ENCODE measurements at regions not wholly inside any gene's neighbourhood (a gene's known extent, or its start where the extent isn't known, plus 50 kb on each side); places are given as distances from the start of the nearest gene placed in this dataset.

GRCh38 chr2:12335131-12335530 lies 381.6 kb upstream of the TRIB2 start:
- TF ChIP-seq CTCF (IDR thresholded peaks at IDR 0.05) (no peak), POLR2A (IDR thresholded peaks at IDR 0.05) (no peak)

Measured in tibial nerve (tissue), 3 donors.